ENCODE measurements at regions not wholly inside any gene's neighbourhood (a gene's known extent, or its start where the extent isn't known, plus 50 kb on each side); places are given as distances from the start of the nearest gene placed in this dataset.

DNA sequence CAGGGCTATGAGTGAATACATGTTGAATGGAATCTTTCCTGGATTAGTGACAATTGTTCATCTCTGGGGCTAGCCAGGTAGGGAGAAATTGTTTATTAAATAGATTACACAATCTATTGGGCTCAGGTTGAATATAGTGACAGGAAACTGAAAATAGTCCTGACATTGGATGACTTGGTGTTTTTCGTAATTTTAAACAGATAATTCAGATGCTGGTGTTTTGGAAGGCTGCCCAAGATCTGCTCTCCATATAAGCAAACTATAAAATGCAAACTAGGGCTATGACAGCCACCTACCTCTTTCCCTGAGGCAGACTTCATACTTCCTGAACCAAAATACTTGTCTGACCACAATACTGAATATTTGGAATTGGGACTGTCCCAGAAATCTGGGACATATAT, 99.1 kb downstream of the ENC1 start:
- Histone ChIP-seq H3K4me2 (ENCODE audit: insufficient read depth, low read length) (no peak overlapping the region), H3K9ac (replicated peaks; ENCODE audit: extremely low read depth, insufficient read depth, low read length) (no peak overlapping the region), H3K4me1 (ENCODE audit: control insufficient read depth, extremely low read depth, insufficient read depth, low read length) (peaks cover 17% of the 10 kb centered on the region), H4K20me1 (replicated peaks; ENCODE audit: control insufficient read depth, extremely low read depth, insufficient read depth, low read length) (no peaks in the 10 kb centered on the region), H3K27me3 (ENCODE audit: control insufficient read depth in 2 of 2, insufficient read depth in 2 of 2, low read length in 2 of 2) (no peaks in the 10 kb centered on the region), H3K4me3 (replicated peaks in 1 of 3; ENCODE audit: insufficient read depth in 1 of 3, low read depth in 1 of 3, low read length in 3 of 3) (no peak overlapping the region), H2AFZ (ENCODE audit: low read depth, low read length) (no peak overlapping the region), H3K9me3 (replicated peaks; ENCODE audit: control insufficient read depth, insufficient read depth, low read length) (no peaks in the 10 kb centered on the region), H3K27ac (ENCODE audit: insufficient read depth, low read depth, low read length) (no peak overlapping the region), H3K79me2 (ENCODE audit: control insufficient read depth, insufficient read depth, low read length) (no peaks in the 10 kb centered on the region), H3K36me3 (ENCODE audit: control insufficient read depth in 2 of 2, extremely low read depth in 1 of 2, insufficient read depth in 2 of 2, low read length in 2 of 2) (no peaks in the 10 kb centered on the region), H3K9me1 (replicated peaks; ENCODE audit: control insufficient read depth, extremely low read depth, insufficient read depth, low read length) (no peaks in the 10 kb centered on the region)
- FAIRE-seq: no peak
- POLR2A ChIA-PET: interaction anchor here (0.6 kb wide), 1 partner anchor 46 kb away, joined by 3 read pairs; no protein-coding TSS in a partner anchor
- no peak for DNase-seq (ENCODE audit: low read depth, low spot score)
- intact Hi-C loops (cut with micrococcal nuclease): loop anchor here (5.0 kb wide), 1 partner anchor 129 kb away; no protein-coding TSS in a partner anchor
- no peak for TF ChIP-seq GATA2 (IDR thresholded peaks at IDR 0.05; ENCODE audit: insufficient read depth, insufficient read length, low read depth, low read length)
- TF ChIP-seq JUN (IDR thresholded peaks at IDR 0.05; ENCODE audit: borderline replicate concordance, insufficient read depth, insufficient read length, low read depth): no peak
- dilution Hi-C loops (cut with MboI; ENCODE audit: extremely low pct_ligation_motif_present, low sequenced_read_pairs): no loop called here
- no TSS peak for BruUV-seq (replicated peaks)
- CTCF ChIA-PET: interaction anchor here (0.7 to 1.2 kb wide), 2 partner anchors 11 to 99 kb away, joined by 3 to 4 read pairs; partner anchors contain the start of gene ENC1

DNA sequence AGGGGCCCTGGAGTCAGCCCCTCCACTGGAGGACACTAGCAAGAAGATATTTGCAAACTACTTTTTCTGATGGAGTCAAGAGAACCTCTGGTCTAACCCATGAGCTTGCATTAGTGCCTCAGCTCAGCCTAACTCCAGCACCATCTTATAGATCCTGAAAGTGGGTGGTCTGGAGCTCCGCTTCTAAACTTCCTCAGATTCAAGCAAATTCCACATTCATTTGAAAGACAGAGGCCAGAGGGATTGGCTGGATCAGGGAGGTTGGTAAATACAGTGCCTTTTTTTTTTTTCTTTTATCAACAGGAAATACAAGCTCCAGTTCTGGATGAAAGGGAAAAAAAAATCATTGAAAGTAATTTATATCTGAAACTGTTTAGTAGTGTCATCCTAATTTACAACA, 99.9 kb downstream of the ENC1 start:
- Histone ChIP-seq H3K27me3 (ENCODE audit: control insufficient read depth in 2 of 2, insufficient read depth in 2 of 2, low read length in 2 of 2) (no peaks in the 10 kb centered on the region), H3K4me2 (ENCODE audit: insufficient read depth, low read length) (no peak overlapping the region), H3K79me2 (ENCODE audit: control insufficient read depth, insufficient read depth, low read length) (no peaks in the 10 kb centered on the region), H3K9ac (replicated peaks; ENCODE audit: extremely low read depth, insufficient read depth, low read length) (no peak overlapping the region), H3K4me3 (replicated peaks in 1 of 3; ENCODE audit: insufficient read depth in 1 of 3, low read depth in 1 of 3, low read length in 3 of 3) (no peak overlapping the region), H3K4me1 (ENCODE audit: control insufficient read depth, extremely low read depth, insufficient read depth, low read length) (peaks cover 17% of the 10 kb centered on the region), H3K9me1 (replicated peaks; ENCODE audit: control insufficient read depth, extremely low read depth, insufficient read depth, low read length) (no peaks in the 10 kb centered on the region), H3K27ac (ENCODE audit: insufficient read depth, low read depth, low read length) (no peak overlapping the region), H3K36me3 (ENCODE audit: control insufficient read depth in 2 of 2, extremely low read depth in 1 of 2, insufficient read depth in 2 of 2, low read length in 2 of 2) (no peaks in the 10 kb centered on the region), H4K20me1 (replicated peaks; ENCODE audit: control insufficient read depth, extremely low read depth, insufficient read depth, low read length) (no peaks in the 10 kb centered on the region), H2AFZ (ENCODE audit: low read depth, low read length) (no peak overlapping the region), H3K9me3 (replicated peaks; ENCODE audit: control insufficient read depth, insufficient read depth, low read length) (no peaks in the 10 kb centered on the region)
- intact Hi-C loops (cut with micrococcal nuclease) (loop anchor here (5.0 kb wide), 1 partner anchor 128 kb away; no protein-coding TSS in a partner anchor), dilution Hi-C loops (cut with MboI; ENCODE audit: extremely low pct_ligation_motif_present, low sequenced_read_pairs) (no loop called here)
- POLR2A ChIA-PET: interaction anchor here (0.6 kb wide), 1 partner anchor 47 kb away, joined by 3 read pairs; no protein-coding TSS in a partner anchor
- TF ChIP-seq EZH2 (IDR thresholded peaks at IDR 0.05; ENCODE audit: borderline replicate concordance, low read depth, low read length, severe bottlenecking) (no peak), MYC (IDR thresholded peaks at IDR 0.05; ENCODE audit: low read depth, low read length) (no peak), JUN (IDR thresholded peaks at IDR 0.05; ENCODE audit: borderline replicate concordance, insufficient read depth, insufficient read length, low read depth) (no peak), GATA2 (IDR thresholded peaks at IDR 0.05; ENCODE audit: insufficient read depth, insufficient read length, low read depth, low read length) (no peak), POLR2A (IDR thresholded peaks at IDR 0.05; ENCODE audit: low read depth, low read length) (no peak), FOS (IDR thresholded peaks at IDR 0.05; ENCODE audit: borderline replicate concordance, insufficient read depth, low read length) (no peak), POLR2AphosphoS5 (IDR thresholded peaks at IDR 0.05; ENCODE audit: insufficient read depth, low read depth, low read length) (no peak)
- TF ChIP-seq, protein P1, sequence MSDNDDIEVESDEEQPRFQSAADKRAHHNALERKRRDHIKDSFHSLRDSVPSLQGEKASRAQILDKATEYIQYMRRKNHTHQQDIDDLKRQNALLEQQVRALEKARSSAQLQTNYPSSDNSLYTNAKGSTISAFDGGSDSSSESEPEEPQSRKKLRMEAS (IDR thresholded peaks at IDR 0.05; ENCODE audit: insufficient read depth, insufficient read length): no peak
- TF ChIP-seq, protein P2, sequence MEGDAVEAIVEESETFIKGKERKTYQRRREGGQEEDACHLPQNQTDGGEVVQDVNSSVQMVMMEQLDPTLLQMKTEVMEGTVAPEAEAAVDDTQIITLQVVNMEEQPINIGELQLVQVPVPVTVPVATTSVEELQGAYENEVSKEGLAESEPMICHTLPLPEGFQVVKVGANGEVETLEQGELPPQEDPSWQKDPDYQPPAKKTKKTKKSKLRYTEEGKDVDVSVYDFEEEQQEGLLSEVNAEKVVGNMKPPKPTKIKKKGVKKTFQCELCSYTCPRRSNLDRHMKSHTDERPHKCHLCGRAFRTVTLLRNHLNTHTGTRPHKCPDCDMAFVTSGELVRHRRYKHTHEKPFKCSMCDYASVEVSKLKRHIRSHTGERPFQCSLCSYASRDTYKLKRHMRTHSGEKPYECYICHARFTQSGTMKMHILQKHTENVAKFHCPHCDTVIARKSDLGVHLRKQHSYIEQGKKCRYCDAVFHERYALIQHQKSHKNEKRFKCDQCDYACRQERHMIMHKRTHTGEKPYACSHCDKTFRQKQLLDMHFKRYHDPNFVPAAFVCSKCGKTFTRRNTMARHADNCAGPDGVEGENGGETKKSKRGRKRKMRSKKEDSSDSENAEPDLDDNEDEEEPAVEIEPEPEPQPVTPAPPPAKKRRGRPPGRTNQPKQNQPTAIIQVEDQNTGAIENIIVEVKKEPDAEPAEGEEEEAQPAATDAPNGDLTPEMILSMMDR (IDR thresholded peaks at IDR 0.05; ENCODE audit: extremely low read depth in 1 of 2, insufficient read depth in 1 of 2, low read depth in 1 of 2, low read length in 2 of 2): no peak
- DNase-seq (ENCODE audit: low read depth, low spot score) (no peak), FAIRE-seq (no peak)
- no TSS peak for BruUV-seq (replicated peaks)
- CTCF ChIA-PET: interaction anchor here (0.7 to 1.2 kb wide), 2 partner anchors 11 to 100 kb away, joined by 3 to 4 read pairs; partner anchors contain the start of gene ENC1

Data from endothelial cell of umbilical vein (primary cell).